Gastrocnemius medialis (tissue), 4 donors: ENCODE measurements at regions not wholly inside any gene's neighbourhood (a gene's known extent, or its start where the extent isn't known, plus 50 kb on each side); places are given as distances from the start of the nearest gene placed in this dataset.

Experiments
- CTCF ChIP-seq, 5 experiments: fragments of 450-650 bp in 3 of 5; fragments of 200-600 bp in 2 of 5; sonication (generic) in 2 of 5; IDR thresholded peaks in 4 of 5; conservative IDR thresholded peaks in 1 of 5; 1 replicate in 4 of 5; 2 replicates in 1 of 5; pipeline ENCODE4 v1.5.1; 2016 to 2019; ENCODE audit warnings: antibody characterized with exemption in 5 of 5, mild to moderate bottlenecking in 3 of 5, moderate library complexity in 3 of 5
- POLR2A ChIP-seq, 2 donors: fragments of 450-650 bp; IDR thresholded peaks; one replicate each; pipeline ENCODE4 v1.6.1; 2017; ENCODE audit warnings: antibody characterized with exemption in 2 of 2, mild to moderate bottlenecking in 2 of 2, moderate library complexity in 2 of 2

- TF ChIP-seq CTCF (IDR thresholded peaks at IDR 0.05 in 4 of 5, conservative IDR thresholded peaks at IDR 0.05 in 1 of 5) (no peak), POLR2A (IDR thresholded peaks at IDR 0.05) (no peak)
Observed at GRCh38 chr5:1747803-1748085, 51.9 kb downstream of the MRPL36 start.
